Activated CD8-positive, alpha-beta memory T cell treated with anti-CD3 and anti-CD28 coated beads, Interleukin-2, amount 50 U/mL, for 4 hours (primary cell): ENCODE measurements at regions not wholly inside any gene's neighbourhood (a gene's known extent, or its start where the extent isn't known, plus 50 kb on each side); places are given as distances from the start of the nearest gene placed in this dataset.
"Not testable (repeated sequence)": the region's sequence is repeated elsewhere in the genome, so short reads cannot be mapped to it uniquely, and the experiment has no call there.

Source experiments
- DNase-seq: peaks from one replicate; pipeline ENCODE4 v3.0.0-alpha.2; 2020

- not testable (repeated sequence) for DNase-seq
These were observed 65.5 kb upstream of the KIF2A start for GRCh38 chr5:62240494-62240893.

- not testable (repeated sequence) for DNase-seq
These were observed 64.0 kb upstream of the KIF2A start for GRCh38 chr5:62242000-62242399.

- not testable (repeated sequence) for DNase-seq
These were observed 63.0 kb upstream of the KIF2A start for GRCh38 chr5:62243046-62243445.

GRCh38 chr5:62248192-62248591, 57.8 kb upstream of the KIF2A start:
- not testable (repeated sequence) for DNase-seq

- not testable (repeated sequence) for DNase-seq
These were observed 55.9 kb upstream of the KIF2A start for GRCh38 chr5:62250085-62250484.

GRCh38 chr5:62250919-62251318, 55.1 kb upstream of the KIF2A start:
- DNase-seq: not testable (repeated sequence)

DNA sequence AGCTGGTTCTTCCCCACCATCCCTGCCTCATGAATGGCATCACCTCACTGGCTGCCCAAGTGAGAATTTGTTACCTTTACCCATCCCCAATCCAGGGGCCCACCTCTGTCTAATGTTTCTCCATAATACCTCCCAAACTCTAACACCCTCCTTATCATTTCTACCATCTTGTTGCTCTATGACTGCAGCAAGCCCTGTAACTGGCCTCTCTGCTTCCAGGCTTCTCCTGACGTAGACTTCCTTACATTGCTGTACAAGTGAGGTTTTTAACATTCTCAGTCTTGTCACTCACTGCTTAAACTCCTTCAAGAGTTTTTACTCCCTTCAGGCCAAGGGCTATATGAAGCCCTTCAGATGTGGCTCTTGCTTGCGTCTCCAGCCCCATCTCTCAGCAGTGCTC, 53.5 kb upstream of the KIF2A start:
- not testable (repeated sequence) for DNase-seq

- not testable (repeated sequence) for DNase-seq
These were observed 50.5 kb upstream of the KIF2A start for GRCh38 chr5:62255551-62255950.

GRCh38 chr5:62256161-62257019, 49.6 kb upstream of the KIF2A start:
- no peak for DNase-seq
